ENCODE measurements at regions not wholly inside any gene's neighbourhood (a gene's known extent, or its start where the extent isn't known, plus 50 kb on each side); places are given as distances from the start of the nearest gene placed in this dataset.

DNA sequence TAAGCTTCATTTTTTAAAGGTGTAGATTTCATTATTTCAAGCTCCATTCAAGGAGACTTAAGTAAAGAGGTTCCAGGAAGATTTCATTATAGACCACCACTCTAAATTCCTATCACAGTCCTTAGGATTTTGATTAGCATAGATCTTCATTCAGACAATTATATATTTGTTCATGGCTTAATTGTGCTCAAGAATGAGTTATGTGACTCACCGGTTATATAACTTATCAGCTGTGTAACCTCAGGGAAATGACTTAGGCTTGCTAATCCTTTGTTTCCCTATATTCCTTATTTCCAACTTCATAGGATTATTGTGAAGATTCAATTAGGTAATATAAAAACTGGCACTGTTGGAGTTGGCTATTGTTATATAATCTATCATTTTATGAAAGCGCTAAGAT is 632.8 kb upstream of the SPRY2 start:
- Histone ChIP-seq H3K9me3 (ENCODE audit: control insufficient read depth in 4 of 4, low read length in 3 of 4) (no peaks in the 10 kb centered on the region), H3K27ac (ENCODE audit: low read depth in 1 of 2, low read length in 2 of 2) (no peak overlapping the region), H3K36me3 (ENCODE audit: control insufficient read depth in 4 of 4, insufficient read depth in 3 of 4, low read depth in 1 of 4, low read length in 3 of 4) (no peaks in the 10 kb centered on the region), H3K4me1 (ENCODE audit: control insufficient read depth in 4 of 4, insufficient read depth in 4 of 4, low read length in 3 of 4) (no peaks in the 10 kb centered on the region), H3K4me3 (ENCODE audit: low read depth in 1 of 3, low read length in 3 of 3) (no peak overlapping the region), H3K9ac (ENCODE audit: low read depth in 1 of 2, low read length in 2 of 2) (no peak overlapping the region), H3K27me3 (ENCODE audit: control insufficient read depth in 4 of 4, insufficient read depth in 4 of 4, low read length in 3 of 4) (no peaks in the 10 kb centered on the region)
- 94% methylated on average over 2 of the region's 2 CpGs for WGBS
- TF ChIP-seq, protein P1, sequence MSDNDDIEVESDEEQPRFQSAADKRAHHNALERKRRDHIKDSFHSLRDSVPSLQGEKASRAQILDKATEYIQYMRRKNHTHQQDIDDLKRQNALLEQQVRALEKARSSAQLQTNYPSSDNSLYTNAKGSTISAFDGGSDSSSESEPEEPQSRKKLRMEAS (IDR thresholded peaks at IDR 0.05): no peak
- no peak for TF ChIP-seq FOXA2 (IDR thresholded peaks at IDR 0.05)
- TF ChIP-seq RXRA (IDR thresholded peaks at IDR 0.05): no peak
- no peak for TF ChIP-seq JUND (IDR thresholded peaks at IDR 0.05)
- TF ChIP-seq YY1 (IDR thresholded peaks at IDR 0.05): no peak
- TF ChIP-seq REST (IDR thresholded peaks at IDR 0.05): no peak
- TF ChIP-seq, protein P2, sequence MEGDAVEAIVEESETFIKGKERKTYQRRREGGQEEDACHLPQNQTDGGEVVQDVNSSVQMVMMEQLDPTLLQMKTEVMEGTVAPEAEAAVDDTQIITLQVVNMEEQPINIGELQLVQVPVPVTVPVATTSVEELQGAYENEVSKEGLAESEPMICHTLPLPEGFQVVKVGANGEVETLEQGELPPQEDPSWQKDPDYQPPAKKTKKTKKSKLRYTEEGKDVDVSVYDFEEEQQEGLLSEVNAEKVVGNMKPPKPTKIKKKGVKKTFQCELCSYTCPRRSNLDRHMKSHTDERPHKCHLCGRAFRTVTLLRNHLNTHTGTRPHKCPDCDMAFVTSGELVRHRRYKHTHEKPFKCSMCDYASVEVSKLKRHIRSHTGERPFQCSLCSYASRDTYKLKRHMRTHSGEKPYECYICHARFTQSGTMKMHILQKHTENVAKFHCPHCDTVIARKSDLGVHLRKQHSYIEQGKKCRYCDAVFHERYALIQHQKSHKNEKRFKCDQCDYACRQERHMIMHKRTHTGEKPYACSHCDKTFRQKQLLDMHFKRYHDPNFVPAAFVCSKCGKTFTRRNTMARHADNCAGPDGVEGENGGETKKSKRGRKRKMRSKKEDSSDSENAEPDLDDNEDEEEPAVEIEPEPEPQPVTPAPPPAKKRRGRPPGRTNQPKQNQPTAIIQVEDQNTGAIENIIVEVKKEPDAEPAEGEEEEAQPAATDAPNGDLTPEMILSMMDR (IDR thresholded peaks at IDR 0.05; ENCODE audit: low read depth, low read length, missing input control): no peak
- TF ChIP-seq FOXA1 (IDR thresholded peaks at IDR 0.05): no peak
- TF ChIP-seq, protein P3, sequence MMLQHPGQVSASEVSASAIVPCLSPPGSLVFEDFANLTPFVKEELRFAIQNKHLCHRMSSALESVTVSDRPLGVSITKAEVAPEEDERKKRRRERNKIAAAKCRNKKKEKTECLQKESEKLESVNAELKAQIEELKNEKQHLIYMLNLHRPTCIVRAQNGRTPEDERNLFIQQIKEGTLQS (IDR thresholded peaks at IDR 0.05): no peak
- TF ChIP-seq GABPA (IDR thresholded peaks at IDR 0.05 in 1 of 2, conservative IDR thresholded peaks at IDR 0.05 in 1 of 2): no peak
- no peak for TF ChIP-seq EGR1 (IDR thresholded peaks at IDR 0.05; ENCODE audit: low read depth in 2 of 2)
- TF ChIP-seq SP1 (IDR thresholded peaks at IDR 0.05): no peak
- no peak for TF ChIP-seq RAD21 (IDR thresholded peaks at IDR 0.05)
- no peak for TF ChIP-seq HNF4G (IDR thresholded peaks at IDR 0.05)
- DNase-seq (ENCODE audit: low spot score): no peak

- TF ChIP-seq FOXA2 (IDR thresholded peaks at IDR 0.05): no peak
- no peak for TF ChIP-seq FOXA1 (IDR thresholded peaks at IDR 0.05)
- TF ChIP-seq, protein P4, sequence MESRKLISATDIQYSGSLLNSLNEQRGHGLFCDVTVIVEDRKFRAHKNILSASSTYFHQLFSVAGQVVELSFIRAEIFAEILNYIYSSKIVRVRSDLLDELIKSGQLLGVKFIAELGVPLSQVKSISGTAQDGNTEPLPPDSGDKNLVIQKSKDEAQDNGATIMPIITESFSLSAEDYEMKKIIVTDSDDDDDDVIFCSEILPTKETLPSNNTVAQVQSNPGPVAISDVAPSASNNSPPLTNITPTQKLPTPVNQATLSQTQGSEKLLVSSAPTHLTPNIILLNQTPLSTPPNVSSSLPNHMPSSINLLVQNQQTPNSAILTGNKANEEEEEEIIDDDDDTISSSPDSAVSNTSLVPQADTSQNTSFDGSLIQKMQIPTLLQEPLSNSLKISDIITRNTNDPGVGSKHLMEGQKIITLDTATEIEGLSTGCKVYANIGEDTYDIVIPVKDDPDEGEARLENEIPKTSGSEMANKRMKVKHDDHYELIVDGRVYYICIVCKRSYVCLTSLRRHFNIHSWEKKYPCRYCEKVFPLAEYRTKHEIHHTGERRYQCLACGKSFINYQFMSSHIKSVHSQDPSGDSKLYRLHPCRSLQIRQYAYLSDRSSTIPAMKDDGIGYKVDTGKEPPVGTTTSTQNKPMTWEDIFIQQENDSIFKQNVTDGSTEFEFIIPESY (IDR thresholded peaks at IDR 0.05): no peak
- no peak for TF ChIP-seq NR2F2 (IDR thresholded peaks at IDR 0.05)
- no peak for TF ChIP-seq GABPA (IDR thresholded peaks at IDR 0.05 in 1 of 2, conservative IDR thresholded peaks at IDR 0.05 in 1 of 2)
- no peak for TF ChIP-seq EGR1 (IDR thresholded peaks at IDR 0.05; ENCODE audit: low read depth in 2 of 2)
- no peak overlapping the region for H3K27ac ChIP-seq (ENCODE audit: low read depth in 1 of 2, low read length in 2 of 2)
Observed at GRCh38 chr13:80972857-80973478, 632.0 kb upstream of the SPRY2 start.

More at GRCh38 chr13:80972857-80973478, 632.0 kb upstream of the SPRY2 start:
- no peak for DNase-seq (ENCODE audit: low spot score)
- H3K9me3 ChIP-seq (ENCODE audit: control insufficient read depth in 4 of 4, low read length in 3 of 4): no peaks in the 10 kb centered on the region
- H3K4me1 ChIP-seq (ENCODE audit: control insufficient read depth in 4 of 4, insufficient read depth in 4 of 4, low read length in 3 of 4): no peaks in the 10 kb centered on the region
- no peaks in the 10 kb centered on the region for H3K36me3 ChIP-seq (ENCODE audit: control insufficient read depth in 4 of 4, insufficient read depth in 3 of 4, low read depth in 1 of 4, low read length in 3 of 4)
- H3K27me3 ChIP-seq (ENCODE audit: control insufficient read depth in 4 of 4, insufficient read depth in 4 of 4, low read length in 3 of 4): no peaks in the 10 kb centered on the region
- H3K9ac ChIP-seq (ENCODE audit: low read depth in 1 of 2, low read length in 2 of 2): no peak overlapping the region
- H3K4me3 ChIP-seq (ENCODE audit: low read depth in 1 of 3, low read length in 3 of 3): no peak overlapping the region
- WGBS: 89% methylated on average over 2 of the region's 2 CpGs
